ENCODE measurements at regions not wholly inside any gene's neighbourhood (a gene's known extent, or its start where the extent isn't known, plus 50 kb on each side); places are given as distances from the start of the nearest gene placed in this dataset.

- H3K9me3 ChIP-seq (ENCODE audit: control insufficient read depth in 2 of 3, insufficient read depth in 1 of 3, low read length in 3 of 3), result no peaks in the 10 kb centered on the region
- no peak overlapping the region for H3K4me3 ChIP-seq (ENCODE audit: low read length in 3 of 3)
- no peaks in the 10 kb centered on the region for H3K27me3 ChIP-seq (ENCODE audit: control insufficient read depth, insufficient read depth, low read length)
- no peak for DNase-seq
- intact Hi-C loops (cut with DNase I), result no loop called here
- TF ChIP-seq, protein P1, sequence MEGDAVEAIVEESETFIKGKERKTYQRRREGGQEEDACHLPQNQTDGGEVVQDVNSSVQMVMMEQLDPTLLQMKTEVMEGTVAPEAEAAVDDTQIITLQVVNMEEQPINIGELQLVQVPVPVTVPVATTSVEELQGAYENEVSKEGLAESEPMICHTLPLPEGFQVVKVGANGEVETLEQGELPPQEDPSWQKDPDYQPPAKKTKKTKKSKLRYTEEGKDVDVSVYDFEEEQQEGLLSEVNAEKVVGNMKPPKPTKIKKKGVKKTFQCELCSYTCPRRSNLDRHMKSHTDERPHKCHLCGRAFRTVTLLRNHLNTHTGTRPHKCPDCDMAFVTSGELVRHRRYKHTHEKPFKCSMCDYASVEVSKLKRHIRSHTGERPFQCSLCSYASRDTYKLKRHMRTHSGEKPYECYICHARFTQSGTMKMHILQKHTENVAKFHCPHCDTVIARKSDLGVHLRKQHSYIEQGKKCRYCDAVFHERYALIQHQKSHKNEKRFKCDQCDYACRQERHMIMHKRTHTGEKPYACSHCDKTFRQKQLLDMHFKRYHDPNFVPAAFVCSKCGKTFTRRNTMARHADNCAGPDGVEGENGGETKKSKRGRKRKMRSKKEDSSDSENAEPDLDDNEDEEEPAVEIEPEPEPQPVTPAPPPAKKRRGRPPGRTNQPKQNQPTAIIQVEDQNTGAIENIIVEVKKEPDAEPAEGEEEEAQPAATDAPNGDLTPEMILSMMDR (IDR thresholded peaks at IDR 0.05; ENCODE audit: borderline replicate concordance, extremely low read depth, insufficient read depth), result no peak
- no peak overlapping the region for H3K27ac ChIP-seq (ENCODE audit: low read depth in 2 of 2, low read length in 2 of 2)
- FAIRE-seq, result no peak
- H3K36me3 ChIP-seq (ENCODE audit: control insufficient read depth in 2 of 3, insufficient read depth in 3 of 3, low read length in 3 of 3), result no peaks in the 10 kb centered on the region
- H3K4me1 ChIP-seq (ENCODE audit: control insufficient read depth in 2 of 3, insufficient read depth in 2 of 3, low read depth in 1 of 3, low read length in 3 of 3), result no peaks in the 10 kb centered on the region
- H3K9ac ChIP-seq (ENCODE audit: low read length in 3 of 3), result no peak overlapping the region
Measured at GRCh38 chr14:42736408-42736807, 1129.7 kb downstream of the LRFN5 start.

DNA sequence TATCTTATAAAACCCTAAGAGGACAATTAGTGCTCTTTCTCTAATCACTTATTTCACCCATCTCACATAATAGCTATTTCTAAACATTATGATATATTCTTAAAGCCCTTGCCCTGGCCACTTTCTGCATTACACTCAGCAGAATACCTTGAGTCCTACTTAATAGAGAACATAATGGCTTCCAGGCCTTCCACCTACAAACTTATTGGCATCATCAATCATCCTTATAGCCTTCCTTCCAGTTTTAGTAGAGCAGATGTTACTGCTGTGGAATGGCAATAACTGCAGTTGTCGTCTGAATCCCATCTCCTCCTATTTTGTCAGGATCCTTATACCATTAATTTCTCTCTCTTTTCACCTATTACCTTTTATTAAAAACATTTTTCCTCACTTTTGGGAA lies 1127.4 kb downstream of the LRFN5 start:
- H3K9me3 ChIP-seq (ENCODE audit: control insufficient read depth in 2 of 3, insufficient read depth in 1 of 3, low read length in 3 of 3), result no peaks in the 10 kb centered on the region
- H3K27ac ChIP-seq (ENCODE audit: low read depth in 2 of 2, low read length in 2 of 2), result no peak overlapping the region
- H3K4me3 ChIP-seq (ENCODE audit: low read length in 3 of 3), result no peak overlapping the region
- FAIRE-seq (no peak), DNase-seq (peak in 2 of 5 donors; percentile 7 to 9)
- H3K27me3 ChIP-seq (ENCODE audit: control insufficient read depth, insufficient read depth, low read length), result no peaks in the 10 kb centered on the region
- no peaks in the 10 kb centered on the region for H3K4me1 ChIP-seq (ENCODE audit: control insufficient read depth in 2 of 3, insufficient read depth in 2 of 3, low read depth in 1 of 3, low read length in 3 of 3)
- H3K9ac ChIP-seq (ENCODE audit: low read length in 3 of 3), result no peak overlapping the region
- intact Hi-C loops (cut with DNase I), result no loop called here
- H3K36me3 ChIP-seq (ENCODE audit: control insufficient read depth in 2 of 3, insufficient read depth in 3 of 3, low read length in 3 of 3), result no peaks in the 10 kb centered on the region
- TF ChIP-seq, protein P1 (IDR thresholded peaks at IDR 0.05; ENCODE audit: borderline replicate concordance, extremely low read depth, insufficient read depth), result no peak

GRCh38 chr14:42732005-42732404 lies 1125.3 kb downstream of the LRFN5 start:
- Histone ChIP-seq H3K9ac (ENCODE audit: low read length in 3 of 3) (no peak overlapping the region), H3K4me1 (ENCODE audit: control insufficient read depth in 2 of 3, insufficient read depth in 2 of 3, low read depth in 1 of 3, low read length in 3 of 3) (no peaks in the 10 kb centered on the region), H3K27ac (ENCODE audit: low read depth in 2 of 2, low read length in 2 of 2) (no peak overlapping the region), H3K4me3 (ENCODE audit: low read length in 3 of 3) (no peak overlapping the region), H3K36me3 (ENCODE audit: control insufficient read depth in 2 of 3, insufficient read depth in 3 of 3, low read length in 3 of 3) (no peaks in the 10 kb centered on the region), H3K27me3 (ENCODE audit: control insufficient read depth, insufficient read depth, low read length) (no peaks in the 10 kb centered on the region), H3K9me3 (ENCODE audit: control insufficient read depth in 2 of 3, insufficient read depth in 1 of 3, low read length in 3 of 3) (no peaks in the 10 kb centered on the region)
- DNase-seq, result no peak
- intact Hi-C loops (cut with DNase I), result no loop called here
- FAIRE-seq, result no peak
- TF ChIP-seq, protein P1 (IDR thresholded peaks at IDR 0.05; ENCODE audit: borderline replicate concordance, extremely low read depth, insufficient read depth), result no peak

DNA sequence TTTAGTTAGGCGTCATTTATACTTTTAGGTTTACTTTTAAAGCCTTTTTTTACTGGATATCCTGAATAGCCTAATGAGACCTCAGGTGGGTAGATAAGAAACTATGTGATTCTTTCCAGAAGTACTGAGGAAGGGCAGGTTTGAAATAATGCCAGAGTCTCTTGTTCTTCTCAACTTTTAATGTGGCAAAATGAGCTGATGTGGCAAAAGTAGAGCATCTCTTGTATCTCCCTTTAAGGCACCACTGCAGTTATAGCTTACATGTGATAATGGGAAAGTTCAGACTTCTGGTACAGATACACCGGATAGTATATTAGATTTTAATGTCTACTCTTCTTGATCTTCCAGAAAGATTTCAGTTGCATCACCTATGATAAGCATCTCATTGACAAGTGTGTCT lies 1124.8 kb downstream of the LRFN5 start:
- H3K9ac ChIP-seq (ENCODE audit: low read length in 3 of 3), result no peak overlapping the region
- H3K4me3 ChIP-seq (ENCODE audit: low read length in 3 of 3), result no peak overlapping the region
- TF ChIP-seq, protein P1 (IDR thresholded peaks at IDR 0.05; ENCODE audit: borderline replicate concordance, extremely low read depth, insufficient read depth), result no peak
- FAIRE-seq (no peak), DNase-seq (no peak)
- intact Hi-C loops (cut with DNase I), result no loop called here
- H3K36me3 ChIP-seq (ENCODE audit: control insufficient read depth in 2 of 3, insufficient read depth in 3 of 3, low read length in 3 of 3), result no peaks in the 10 kb centered on the region
- no peak overlapping the region for H3K27ac ChIP-seq (ENCODE audit: low read depth in 2 of 2, low read length in 2 of 2)
- H3K9me3 ChIP-seq (ENCODE audit: control insufficient read depth in 2 of 3, insufficient read depth in 1 of 3, low read length in 3 of 3), result no peaks in the 10 kb centered on the region
- no peaks in the 10 kb centered on the region for H3K27me3 ChIP-seq (ENCODE audit: control insufficient read depth, insufficient read depth, low read length)
- no peaks in the 10 kb centered on the region for H3K4me1 ChIP-seq (ENCODE audit: control insufficient read depth in 2 of 3, insufficient read depth in 2 of 3, low read depth in 1 of 3, low read length in 3 of 3)

Measured in kidney (tissue), 13 donors.